ENCODE measurements at regions not wholly inside any gene's neighbourhood (a gene's known extent, or its start where the extent isn't known, plus 50 kb on each side); places are given as distances from the start of the nearest gene placed in this dataset.
"Not testable (repeated sequence)": the region's sequence is repeated elsewhere in the genome, so short reads cannot be mapped to it uniquely, and the experiment has no call there.

GRCh38 chr15:34501131-34501530, 63.5 kb upstream of the GOLGA8A start:
- no peak overlapping the region for H3K4me2 ChIP-seq (ENCODE audit: low read length)
- no peak for DNase-seq
- H3K27me3 ChIP-seq (ENCODE audit: low read length): peaks cover 36% of the 10 kb centered on the region
- H3K9me3 ChIP-seq (ENCODE audit: low read length): no peaks in the 10 kb centered on the region
- no TSS peak for BruUV-seq (replicated peaks)
- H4K20me1 ChIP-seq (ENCODE audit: low read length): no peaks in the 10 kb centered on the region
- H3K27ac ChIP-seq (ENCODE audit: low read length): no peak overlapping the region
- no peaks in the 10 kb centered on the region for H3F3A ChIP-seq (ENCODE audit: low read length, unreplicated experiment)
- intact Hi-C loops (cut with micrococcal nuclease): no loop called here
- no peak for ATAC-seq
- no peak overlapping the region for H2AFZ ChIP-seq (ENCODE audit: low read length)
- no peaks in the 10 kb centered on the region for H3K36me3 ChIP-seq (ENCODE audit: low read depth, low read length)
- ChIA-PET CTCF (no interaction called here), POLR2A (ENCODE audit: unreplicated experiment) (no interaction called here)
- no peaks in the 10 kb centered on the region for H3K9me2 ChIP-seq (replicated peaks; ENCODE audit: low read length)
- H3K4me1 ChIP-seq (ENCODE audit: insufficient read depth, low read length): no peaks in the 10 kb centered on the region
- H3K4me3 ChIP-seq (ENCODE audit: low read length): no peak overlapping the region
- TF ChIP-seq CTCF (conservative IDR thresholded peaks at IDR 0.05; ENCODE audit: low read depth, low read length) (no peak), EZH2phosphoT487 (IDR thresholded peaks at IDR 0.05; ENCODE audit: borderline replicate concordance, low read length) (no peak), EZH2 (IDR thresholded peaks at IDR 0.05; ENCODE audit: low read length, unreplicated experiment) (no peak)
- no peaks in the 10 kb centered on the region for H3K79me2 ChIP-seq (ENCODE audit: low read length)
- H3K9ac ChIP-seq (ENCODE audit: low read length): no peak overlapping the region

- Histone ChIP-seq H3K27me3 (ENCODE audit: low read length) (peaks cover 34% of the 10 kb centered on the region), H3K79me2 (ENCODE audit: low read length) (no peaks in the 10 kb centered on the region), H3K9me2 (replicated peaks; ENCODE audit: low read length) (no peaks in the 10 kb centered on the region), H3K27ac (ENCODE audit: low read length) (no peak overlapping the region), H3K36me3 (ENCODE audit: low read depth, low read length) (no peaks in the 10 kb centered on the region), H3F3A (ENCODE audit: low read length, unreplicated experiment) (no peaks in the 10 kb centered on the region), H3K4me2 (ENCODE audit: low read length) (no peak overlapping the region), H2AFZ (ENCODE audit: low read length) (no peak overlapping the region), H3K4me1 (ENCODE audit: insufficient read depth, low read length) (no peaks in the 10 kb centered on the region), H3K9me3 (ENCODE audit: low read length) (no peaks in the 10 kb centered on the region), H3K9ac (ENCODE audit: low read length) (no peak overlapping the region), H4K20me1 (ENCODE audit: low read length) (no peaks in the 10 kb centered on the region), H3K4me3 (ENCODE audit: low read length) (no peak overlapping the region)
- CTCF ChIA-PET: no interaction called here
- no peak for DNase-seq
- BruUV-seq (replicated peaks): no TSS peak
- ATAC-seq: no peak
- POLR2A ChIA-PET (ENCODE audit: unreplicated experiment): interaction anchor here (0.6 kb wide), 1 partner anchor 110 kb away, joined by 3 read pairs; no protein-coding TSS in a partner anchor
- TF ChIP-seq CTCF (conservative IDR thresholded peaks at IDR 0.05; ENCODE audit: low read depth, low read length) (no peak), EZH2 (IDR thresholded peaks at IDR 0.05; ENCODE audit: low read length, unreplicated experiment) (no peak), EZH2phosphoT487 (IDR thresholded peaks at IDR 0.05; ENCODE audit: borderline replicate concordance, low read length) (no peak)
- intact Hi-C loops (cut with micrococcal nuclease): no loop called here
These were observed 58.8 kb upstream of the GOLGA8A start for GRCh38 chr15:34496207-34496995.

GRCh38 chr15:34495707-34496106, 58.1 kb upstream of the GOLGA8A start:
- H3K4me2 ChIP-seq (ENCODE audit: low read length): not testable (repeated sequence)

More at GRCh38 chr15:34495707-34496106, 58.1 kb upstream of the GOLGA8A start:
- H3K36me3 ChIP-seq (ENCODE audit: low read depth, low read length); POLR2A ChIA-PET (ENCODE audit: unreplicated experiment); H3K9me2 ChIP-seq (replicated peaks; ENCODE audit: low read length); H4K20me1 ChIP-seq (ENCODE audit: low read length); H3K4me1 ChIP-seq (ENCODE audit: insufficient read depth, low read length); DNase-seq; H3K9me3 ChIP-seq (ENCODE audit: low read length); BruUV-seq (replicated peaks); H3K4me3 ChIP-seq (ENCODE audit: low read length); intact Hi-C loops (cut with micrococcal nuclease); H3K9ac ChIP-seq (ENCODE audit: low read length); ATAC-seq; H2AFZ ChIP-seq (ENCODE audit: low read length); H3F3A ChIP-seq (ENCODE audit: low read length, unreplicated experiment); H3K79me2 ChIP-seq (ENCODE audit: low read length); H3K27ac ChIP-seq (ENCODE audit: low read length); CTCF ChIA-PET: not testable (repeated sequence)
- peaks cover 30% of the 10 kb centered on the region for H3K27me3 ChIP-seq (ENCODE audit: low read length)

Measured in PC-3 (cell line).